ENCODE measurements at regions not wholly inside any gene's neighbourhood (a gene's known extent, or its start where the extent isn't known, plus 50 kb on each side); places are given as distances from the start of the nearest gene placed in this dataset.
"Not testable (repeated sequence)": the region's sequence is repeated elsewhere in the genome, so short reads cannot be mapped to it uniquely, and the experiment has no call there.

- no peak for DNase-seq (ENCODE audit: low read depth)
These were observed 147.2 kb upstream of the PFKP start for GRCh38 chr10:2920168-2920567.

GRCh38 chr10:2919016-2919415 is 148.3 kb upstream of the PFKP start:
- DNase-seq (ENCODE audit: low read depth) = no peak

DNA sequence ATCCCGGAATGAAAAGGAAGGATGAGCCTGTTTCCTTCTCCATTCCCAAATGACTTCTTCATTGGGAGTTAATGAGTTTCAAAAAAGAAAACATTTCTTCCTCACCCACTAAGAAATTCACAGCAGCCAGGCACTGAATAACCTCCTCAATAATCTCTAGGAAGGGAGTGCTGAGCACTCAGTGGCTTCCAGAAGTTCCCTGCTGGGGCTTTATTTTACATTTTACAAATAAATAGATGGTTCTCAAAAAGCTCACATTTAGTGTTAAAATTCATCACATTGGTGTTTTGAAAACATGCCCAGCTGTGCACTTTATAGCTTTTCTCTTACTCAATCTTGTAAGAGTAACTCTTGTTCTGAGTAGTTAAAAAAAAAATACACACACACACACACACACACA is 148.9 kb upstream of the PFKP start:
- DNase-seq (ENCODE audit: low read depth) = no peak

GRCh38 chr10:2917926-2918325 is 149.4 kb upstream of the PFKP start:
- DNase-seq (ENCODE audit: low read depth) = no peak

GRCh38 chr10:2915412-2915811 is 151.9 kb upstream of the PFKP start:
- DNase-seq (ENCODE audit: low read depth) = no peak

DNA sequence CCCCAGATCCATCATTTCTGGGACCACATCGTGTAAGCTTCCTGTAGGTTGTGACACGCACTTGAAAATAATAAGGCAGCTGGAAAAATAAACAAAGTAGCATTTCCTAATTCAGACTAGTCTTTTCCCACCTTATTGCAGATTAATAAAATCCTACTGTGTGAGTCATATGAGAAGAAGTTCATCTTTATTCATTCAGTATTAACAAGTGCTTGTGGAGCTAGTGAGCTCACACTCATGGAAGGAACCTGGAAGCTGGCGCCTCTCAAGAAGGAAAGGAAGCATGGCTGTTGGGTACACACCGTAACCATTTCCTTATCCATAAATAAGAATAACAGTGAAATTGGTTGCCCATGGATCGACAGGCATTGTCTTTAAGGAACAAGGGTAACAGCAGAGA is 152.6 kb upstream of the PFKP start:
- no peak for DNase-seq (ENCODE audit: low read depth)

GRCh38 chr10:2913474-2913873 is 153.9 kb upstream of the PFKP start:
- no peak for DNase-seq (ENCODE audit: low read depth)

DNA sequence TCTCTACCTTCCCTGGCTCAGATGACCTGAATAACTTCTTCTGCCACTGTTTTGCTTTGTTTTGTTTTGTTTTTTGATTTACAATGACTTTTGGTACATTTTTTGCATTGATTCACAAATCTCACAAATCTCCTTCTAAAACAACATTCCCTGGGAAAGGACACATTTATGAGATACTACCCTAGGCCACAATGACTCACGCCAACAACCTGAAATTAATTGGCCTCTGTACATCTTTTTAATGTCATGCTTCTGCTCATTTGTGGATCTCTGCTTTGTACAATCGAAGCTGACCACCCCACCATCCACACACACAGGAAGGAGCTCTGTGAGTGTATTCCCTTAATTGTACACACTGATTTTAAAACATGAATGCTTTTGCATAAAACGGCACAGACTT is 156.7 kb upstream of the PFKP start:
- DNase-seq (ENCODE audit: low read depth) = no peak

DNA sequence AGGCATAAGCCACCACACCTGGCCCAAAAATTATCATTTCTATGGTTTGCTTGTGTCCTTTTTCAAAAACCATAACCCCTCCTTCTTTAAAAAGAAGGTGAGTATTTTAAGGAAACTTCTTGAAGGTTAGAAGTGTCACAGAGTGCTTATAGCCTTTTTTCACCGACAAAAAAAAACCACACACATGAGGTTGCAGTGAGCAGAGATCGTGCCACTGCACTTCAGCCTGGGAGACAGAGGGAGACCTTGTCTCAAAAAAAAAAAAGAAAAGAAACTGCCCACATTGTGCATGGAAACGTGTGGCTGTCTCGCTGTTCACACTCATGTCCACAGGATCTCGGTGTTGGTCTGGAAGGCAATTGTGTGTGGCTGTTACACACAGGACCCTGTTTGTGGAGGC is 157.4 kb upstream of the PFKP start:
- DNase-seq (ENCODE audit: low read depth) = no peak

DNA sequence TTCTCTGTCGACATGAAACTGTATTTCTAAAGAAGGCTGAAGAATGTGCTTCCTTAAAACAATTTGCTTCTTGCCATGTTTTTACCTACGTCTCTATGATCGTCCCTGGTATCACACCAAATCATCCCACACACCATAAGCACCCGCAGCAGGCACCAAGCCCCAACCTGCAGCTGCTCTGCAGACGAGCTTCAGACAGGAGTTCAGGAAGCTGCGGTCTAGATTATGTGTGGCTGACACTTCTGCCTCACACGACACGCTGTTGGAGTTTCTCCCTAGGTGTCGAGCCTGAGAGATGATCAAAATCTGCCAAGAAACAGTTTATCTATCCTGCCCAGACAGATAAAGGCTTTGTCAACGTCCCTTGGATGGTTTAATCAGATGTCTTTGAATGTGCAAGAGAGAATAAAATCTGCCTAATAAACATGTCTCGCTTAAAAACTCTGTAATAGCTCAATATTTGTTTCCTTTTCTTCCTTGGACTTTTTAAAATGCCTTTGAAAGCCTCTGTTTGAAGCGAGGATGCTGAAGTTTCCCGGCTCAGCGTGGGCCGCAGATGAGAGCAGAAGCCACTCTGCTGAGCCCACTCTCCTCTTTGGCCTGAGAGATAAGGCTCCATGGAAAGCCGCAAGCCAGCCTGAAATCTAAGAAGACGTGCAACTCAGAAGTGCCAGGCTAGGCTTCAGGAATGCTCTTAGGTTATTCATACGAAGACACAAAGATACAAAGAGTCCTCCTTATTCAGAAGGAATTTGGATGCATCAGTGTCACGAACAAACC is 158.3 kb upstream of the PFKP start:
- peak; percentile 16 for DNase-seq (ENCODE audit: low read depth)

DNA sequence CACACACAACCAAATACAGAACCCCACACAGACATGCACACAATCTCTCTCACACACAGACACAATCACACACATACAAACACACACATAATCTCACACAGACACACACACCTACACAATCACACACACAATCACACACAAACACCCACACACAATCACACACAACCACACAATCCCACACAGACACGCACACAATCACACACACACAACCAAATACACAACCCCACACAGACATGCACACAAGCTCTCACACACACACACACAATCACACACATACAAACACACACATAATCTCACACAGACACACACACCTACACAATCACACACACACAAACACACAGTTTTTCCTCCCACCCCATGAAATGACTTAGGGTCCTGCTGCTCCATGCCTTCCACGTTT is 160.4 kb upstream of the PFKP start:
- DNase-seq (ENCODE audit: low read depth) = no peak

DNA sequence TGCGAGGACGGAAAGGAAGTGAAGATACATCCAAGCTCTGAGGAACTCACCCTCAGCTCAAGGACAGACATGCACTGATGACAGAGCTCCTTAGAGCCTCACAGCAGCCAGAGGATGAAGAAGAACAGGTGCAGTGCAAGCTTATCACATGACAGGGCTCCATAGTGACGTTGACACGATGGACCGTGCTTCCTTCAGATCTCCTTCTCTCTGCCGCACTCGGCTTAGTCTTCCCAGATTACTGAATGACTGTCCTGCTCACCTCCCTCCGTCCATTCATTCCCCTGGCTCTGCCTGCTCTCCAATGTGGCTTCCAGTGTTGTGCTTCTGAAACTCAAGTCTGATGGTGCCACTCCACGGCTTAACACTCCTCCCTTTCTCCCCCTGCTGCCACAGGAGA is 161.5 kb upstream of the PFKP start:
- no peak for DNase-seq (ENCODE audit: low read depth)

DNA sequence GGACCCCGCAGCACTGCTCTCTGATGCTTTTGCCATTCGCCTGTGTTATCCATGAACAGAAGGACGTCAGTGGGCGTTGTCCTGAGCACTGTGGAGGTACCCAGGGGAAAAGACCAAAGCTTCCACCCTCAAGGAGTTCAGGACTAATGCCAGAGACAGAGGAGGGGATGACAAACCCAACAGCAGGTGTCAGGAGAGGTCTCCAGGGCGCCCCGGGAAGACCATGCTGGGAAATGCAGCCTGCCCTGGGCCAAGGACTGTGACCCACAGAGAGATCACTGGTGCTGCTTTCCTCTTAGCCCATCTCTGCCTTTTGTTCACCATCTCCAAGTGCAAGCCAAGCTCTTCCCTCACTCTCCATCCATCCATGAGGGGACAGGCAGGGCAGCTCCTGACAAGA is 166.8 kb upstream of the PFKP start:
- no peak for DNase-seq (ENCODE audit: low read depth)

GRCh38 chr10:2899246-2899951 is 167.9 kb upstream of the PFKP start:
- no peak for DNase-seq (ENCODE audit: low read depth)

DNA sequence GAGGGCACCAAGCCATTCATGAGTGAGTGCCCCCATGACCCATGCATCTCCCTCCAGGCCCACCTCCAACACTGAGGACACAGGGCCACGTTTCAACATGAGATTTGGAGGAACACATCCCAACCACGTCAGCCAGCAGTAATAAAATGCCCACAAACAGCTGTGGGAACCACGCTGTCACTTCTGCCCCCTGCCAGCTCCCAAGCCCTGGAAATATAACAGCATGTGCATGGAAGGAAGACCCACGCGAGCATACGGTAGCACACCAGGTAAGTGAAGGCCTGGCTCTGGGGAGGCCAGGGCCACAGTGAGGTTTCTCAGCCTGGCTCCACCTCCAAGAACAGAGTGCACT is 168.9 kb upstream of the PFKP start:
- no peak for DNase-seq (ENCODE audit: low read depth)

- no peak for DNase-seq (ENCODE audit: low read depth)
These were observed 169.5 kb upstream of the PFKP start for GRCh38 chr10:2897619-2898508.

GRCh38 chr10:2896334-2896733 is 171.0 kb upstream of the PFKP start:
- not testable (repeated sequence) for DNase-seq (ENCODE audit: low read depth)

- DNase-seq (ENCODE audit: low read depth) = no peak
These were observed 171.7 kb upstream of the PFKP start for GRCh38 chr10:2895594-2896196.

DNA sequence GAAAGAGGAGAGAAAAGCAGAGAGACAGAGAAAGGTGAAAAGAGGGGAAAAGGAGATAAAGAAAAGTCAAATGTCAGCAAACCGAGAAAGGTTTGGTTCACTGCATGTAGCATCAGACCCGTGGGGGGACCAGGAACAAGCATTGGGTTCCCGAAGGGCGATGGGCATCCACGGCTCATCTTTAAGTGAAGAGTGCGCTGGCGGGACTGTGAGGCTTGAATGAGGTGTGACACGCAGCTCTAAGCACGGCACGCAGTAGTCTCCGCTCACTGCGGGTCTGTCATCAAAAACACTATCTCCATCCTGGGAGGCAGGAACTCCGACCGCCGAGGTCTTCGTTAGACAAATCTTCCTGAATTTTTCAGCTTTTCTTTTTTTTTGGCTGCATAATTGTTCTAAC is 173.4 kb upstream of the PFKP start:
- DNase-seq (ENCODE audit: low read depth) = no peak

- DNase-seq (ENCODE audit: low read depth) = no peak
These were observed 174.0 kb upstream of the PFKP start for GRCh38 chr10:2893158-2893845.

- DNase-seq (ENCODE audit: low read depth) = no peak
These were observed 175.6 kb upstream of the PFKP start for GRCh38 chr10:2891770-2892124.
